DOHH2 (cell line): ENCODE measurements at regions not wholly inside any gene's neighbourhood (a gene's known extent, or its start where the extent isn't known, plus 50 kb on each side); places are given as distances from the start of the nearest gene placed in this dataset.

ENCODE experiments used
- H3F3A ChIP-seq: fragments of 200-600 bp; sonication (generic), shearing (Covaris generic); 2 replicates; pipeline ENCODE4 v1.6.0; 2016; ENCODE audit warnings: antibody characterized with exemption, mild to moderate bottlenecking; ENCODE audit not compliant: control insufficient read depth, insufficient read depth
- H3K27ac ChIP-seq: fragments of 200-600 bp; sonication (generic); 2 replicates; pipeline ENCODE4 v1.5.1; 2014; ENCODE audit warnings: low read depth, mild to moderate bottlenecking, low read length, moderate library complexity
- H3K27me3 ChIP-seq: fragments of 200-600 bp; sonication (generic); 2 replicates; pipeline ENCODE4 v1.6.1; 2014; ENCODE audit warnings: mild to moderate bottlenecking, low read length, mixed read lengths; ENCODE audit not compliant: control insufficient read depth
- H3K36me3 ChIP-seq: fragments of 200-600 bp; sonication (generic); 2 replicates; pipeline ENCODE4 v1.6.1; 2014; ENCODE audit warnings: mild to moderate bottlenecking, low read length, moderate library complexity, mixed read lengths; ENCODE audit not compliant: control insufficient read depth
- H3K4me1 ChIP-seq: fragments of 200-600 bp; sonication (generic); 2 replicates; pipeline ENCODE4 v1.6.1; 2014; ENCODE audit warnings: mild to moderate bottlenecking, low read length, mixed read lengths; ENCODE audit not compliant: control insufficient read depth
- H3K4me2 ChIP-seq: fragments of 200-600 bp; sonication (generic); 2 replicates; pipeline ENCODE4 v1.6.0; 2014; ENCODE audit warnings: mild to moderate bottlenecking, low read length, moderate library complexity
- H3K4me3 ChIP-seq: fragments of 200-600 bp; sonication (generic); 2 replicates; pipeline ENCODE4 v1.5.1; 2014; ENCODE audit warnings: mild to moderate bottlenecking, low read length, mixed read lengths
- H3K79me2 ChIP-seq: fragments of 200-600 bp; sonication (generic); 2 replicates; pipeline ENCODE4 v1.6.1; 2014; ENCODE audit warnings: mild to moderate bottlenecking, low read length, mixed read lengths; ENCODE audit not compliant: control insufficient read depth
- H3K9me2 ChIP-seq: fragments of 200-600 bp; sonication (generic); replicated peaks from 2 replicates; pipeline ENCODE4 v1.6.1; 2014; ENCODE audit warnings: mild to moderate bottlenecking, low read length, mixed read lengths; ENCODE audit not compliant: control insufficient read depth
- H3K9me3 ChIP-seq: fragments of 200-600 bp; sonication (generic); 2 replicates; pipeline ENCODE4 v1.6.1; 2014; ENCODE audit warnings: antibody characterized with exemption, low read length, mixed read lengths; ENCODE audit not compliant: control insufficient read depth, insufficient read depth
- H4K20me1 ChIP-seq: fragments of 200-600 bp; sonication (generic); 2 replicates; pipeline ENCODE4 v1.6.0; 2014; ENCODE audit warnings: low read depth, mild to moderate bottlenecking, antibody characterized with exemption, low read length, moderate library complexity; ENCODE audit not compliant: control insufficient read depth, insufficient read depth
- CTCF ChIP-seq: fragments of 200-600 bp; sonication (generic); IDR thresholded peaks from one replicate; pipeline ENCODE4 v1.5.1; 2014; ENCODE audit warnings: antibody characterized with exemption, mild to moderate bottlenecking, low read depth, low read length; ENCODE audit not compliant: poor library complexity, severe bottlenecking
- EZH2phosphoT487 ChIP-seq: fragments of 200-600 bp; sonication (generic); IDR thresholded peaks from 2 replicates; pipeline ENCODE4 v1.6.1; 2017; ENCODE audit warnings: borderline replicate concordance, mild to moderate bottlenecking, antibody characterized with exemption, low read length, moderate library complexity, mixed read lengths

DNA sequence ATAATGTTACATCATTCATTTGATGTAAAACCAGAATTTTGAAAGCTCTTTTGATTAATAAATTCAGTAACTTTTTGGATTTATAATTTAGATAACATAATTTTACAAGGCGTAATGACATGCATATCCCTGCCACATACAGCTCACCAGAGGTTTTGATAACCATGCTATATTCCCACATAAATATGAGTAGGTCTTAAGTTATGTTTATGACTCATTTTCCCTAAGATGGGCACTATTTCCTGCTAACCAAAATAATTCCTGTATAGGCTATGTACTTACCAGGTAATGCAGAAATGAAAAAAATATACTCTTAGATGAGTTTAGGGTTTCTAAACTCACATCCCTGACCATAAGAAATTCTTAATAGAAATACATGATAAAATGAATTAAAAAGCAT is 93.9 kb upstream of the EDIL3 start:
- no peak overlapping the region for H3K27ac ChIP-seq
- H3K4me1 ChIP-seq, result no peaks in the 10 kb centered on the region
- H3K9me3 ChIP-seq, result no peaks in the 10 kb centered on the region
- H3K79me2 ChIP-seq, result no peaks in the 10 kb centered on the region
- no peaks in the 10 kb centered on the region for H3K36me3 ChIP-seq
- no peaks in the 10 kb centered on the region for H3F3A ChIP-seq
- no peaks in the 10 kb centered on the region for H3K27me3 ChIP-seq
- no peak overlapping the region for H3K4me3 ChIP-seq
- no peaks in the 10 kb centered on the region for H4K20me1 ChIP-seq
- TF ChIP-seq EZH2phosphoT487 (no peak), CTCF (no peak)
- H3K9me2 ChIP-seq, result no peaks in the 10 kb centered on the region
- no peak overlapping the region for H3K4me2 ChIP-seq

GRCh38 chr5:84477485-84477884 is 92.8 kb upstream of the EDIL3 start:
- Histone ChIP-seq H3K4me3 (no peak overlapping the region), H3K79me2 (no peaks in the 10 kb centered on the region), H4K20me1 (no peaks in the 10 kb centered on the region), H3K9me2 (no peaks in the 10 kb centered on the region), H3F3A (no peaks in the 10 kb centered on the region), H3K36me3 (no peaks in the 10 kb centered on the region), H3K9me3 (no peaks in the 10 kb centered on the region; the same call in 1 of the 2 replicates), H3K4me1 (no peaks in the 10 kb centered on the region), H3K27ac (no peak overlapping the region), H3K4me2 (no peak overlapping the region), H3K27me3 (no peaks in the 10 kb centered on the region)
- TF ChIP-seq EZH2phosphoT487, result no peak
- no peak for TF ChIP-seq CTCF

DNA sequence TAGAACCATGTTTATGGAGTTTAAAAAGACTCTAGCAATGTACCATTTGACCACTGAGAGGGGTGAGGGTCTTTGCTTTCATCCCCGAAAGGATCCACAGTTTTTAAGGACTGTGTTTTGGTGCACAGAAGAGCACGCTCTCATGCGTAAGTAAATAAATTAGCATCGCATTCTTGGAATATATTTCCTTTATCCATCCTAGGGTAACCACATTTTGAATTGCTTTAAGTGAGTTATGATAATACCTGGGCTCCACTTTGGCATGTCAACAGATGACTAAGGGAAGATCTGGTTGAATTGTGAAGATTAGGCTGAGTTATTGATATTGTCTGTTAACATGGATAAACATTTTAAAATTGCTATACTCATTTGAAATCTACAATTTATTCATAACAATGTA is 89.4 kb upstream of the EDIL3 start:
- Histone ChIP-seq H3K9me2 (no peaks in the 10 kb centered on the region), H3K4me3 (no peak overlapping the region), H3K27ac (no peak overlapping the region), H3K79me2 (no peaks in the 10 kb centered on the region), H3F3A (no peaks in the 10 kb centered on the region), H3K4me1 (no peaks in the 10 kb centered on the region), H3K36me3 (no peaks in the 10 kb centered on the region), H3K27me3 (no peaks in the 10 kb centered on the region), H3K9me3 (no peaks in the 10 kb centered on the region; the same call in 1 of the 2 replicates), H4K20me1 (no peaks in the 10 kb centered on the region), H3K4me2 (no peak overlapping the region)
- TF ChIP-seq EZH2phosphoT487 (no peak), CTCF (no peak)

DNA sequence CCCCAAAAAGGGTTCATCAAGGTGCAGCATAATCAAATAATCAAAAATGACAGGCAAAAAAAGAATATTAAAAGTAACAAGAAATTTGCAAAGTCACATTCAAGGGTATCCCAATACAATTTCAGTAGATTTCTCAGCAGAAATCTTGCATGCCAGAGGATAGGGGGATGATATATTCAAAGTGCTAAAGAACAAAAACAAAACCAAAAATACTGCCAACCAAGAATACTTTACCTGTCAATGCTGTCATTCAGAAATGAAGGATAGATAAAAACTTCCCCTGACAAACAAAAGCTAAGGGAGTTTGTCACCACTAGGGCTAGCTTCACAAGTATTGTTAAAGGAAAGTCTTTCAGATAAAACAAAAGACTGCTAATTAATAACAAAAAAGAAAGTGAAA is 68.7 kb upstream of the EDIL3 start:
- Histone ChIP-seq H4K20me1 (no peaks in the 10 kb centered on the region), H3K4me1 (no peaks in the 10 kb centered on the region), H3K36me3 (no peaks in the 10 kb centered on the region), H3K4me2 (no peak overlapping the region), H3K79me2 (no peaks in the 10 kb centered on the region), H3K27ac (no peak overlapping the region), H3F3A (no peaks in the 10 kb centered on the region), H3K27me3 (no peaks in the 10 kb centered on the region), H3K9me2 (no peaks in the 10 kb centered on the region), H3K9me3 (no peaks in the 10 kb centered on the region), H3K4me3 (no peak overlapping the region)
- TF ChIP-seq EZH2phosphoT487, result no peak
- no peak for TF ChIP-seq CTCF
